DND-41 (cell line): ENCODE measurements at regions not wholly inside any gene's neighbourhood (a gene's known extent, or its start where the extent isn't known, plus 50 kb on each side); places are given as distances from the start of the nearest gene placed in this dataset.

Experiments
- ATAC-seq: fragments of 200-7000 bp; cut with Tn5 transposase; 3 replicates; pipeline ENCODE4 v1.9.1; 2021; ENCODE audit warnings: low read depth; ENCODE audit not compliant: insufficient read depth
- DNase-seq: peaks from one replicate; pipeline ENCODE4 v3.0.0-alpha.2; 2020
- H2AFZ ChIP-seq: 2 replicates; pipeline ENCODE4 v1.6.0; 2012; ENCODE audit warnings: low read depth, low read length
- H3K27ac ChIP-seq: 2 replicates; pipeline ENCODE4 v1.5.1; 2012; ENCODE audit warnings: low read length, inconsistent platforms
- H3K27me3 ChIP-seq: fragments of 200-600 bp; sonication (generic); 2 replicates; pipeline ENCODE4 v1.6.0; 2012; ENCODE audit warnings: low read length, mild to moderate bottlenecking, inconsistent platforms; ENCODE audit not compliant: insufficient read depth, poor library complexity
- H3K36me3 ChIP-seq: 2 replicates; pipeline ENCODE4 v1.5.1; 2012; ENCODE audit warnings: low read length, inconsistent platforms; ENCODE audit not compliant: insufficient read depth
- H3K4me1 ChIP-seq: 2 replicates; pipeline ENCODE4 v1.5.1; 2012; ENCODE audit warnings: mild to moderate bottlenecking, low read length; ENCODE audit not compliant: insufficient read depth
- H3K4me2 ChIP-seq: 2 replicates; pipeline ENCODE4 v1.6.0; 2012; ENCODE audit warnings: mild to moderate bottlenecking, moderate library complexity, low read length, inconsistent platforms; ENCODE audit not compliant: insufficient read depth
- H3K4me3 ChIP-seq, 2 experiments: fragments of 200-600 bp in 1 of 2; shearing (Covaris generic) in 1 of 2; 2 replicates each; pipeline ENCODE4 v1.5.1; 2012 to 2016; ENCODE audit warnings: inconsistent platforms in 2 of 2, low read length in 2 of 2, mild to moderate bottlenecking in 2 of 2, low read depth in 1 of 2, moderate library complexity in 1 of 2
- H3K79me2 ChIP-seq: 2 replicates; pipeline ENCODE4 v1.6.0; 2012; ENCODE audit warnings: low read length, inconsistent platforms; ENCODE audit not compliant: insufficient read depth
- H3K9ac ChIP-seq: 2 replicates; pipeline ENCODE4 v1.6.0; 2012; ENCODE audit warnings: low read depth, mild to moderate bottlenecking, inconsistent platforms, low read length, moderate library complexity
- H3K9me3 ChIP-seq: 2 replicates; pipeline ENCODE4 v1.5.1; 2012; ENCODE audit warnings: low read length, moderate library complexity, mild to moderate bottlenecking, inconsistent platforms; ENCODE audit not compliant: insufficient read depth, severe bottlenecking
- H4K20me1 ChIP-seq: 2 replicates; pipeline ENCODE4 v1.6.0; 2012; ENCODE audit warnings: low read length; ENCODE audit not compliant: insufficient read depth
- EZH2 ChIP-seq: IDR thresholded peaks from 3 replicates; pipeline ENCODE4 v1.6.1; 2012; ENCODE audit warnings: borderline replicate concordance, low read depth, mild to moderate bottlenecking, moderate library complexity, low read length, inconsistent platforms; ENCODE audit not compliant: severe bottlenecking
- TF ChIP-seq, protein P1 (sequence below): IDR thresholded peaks from 2 replicates; pipeline ENCODE4 v1.5.1; 2012; ENCODE audit warnings: borderline replicate concordance, low read length, moderate library complexity, mild to moderate bottlenecking; ENCODE audit not compliant: poor library complexity, severe bottlenecking; ENCODE audit errors: extremely low read depth

DNA sequence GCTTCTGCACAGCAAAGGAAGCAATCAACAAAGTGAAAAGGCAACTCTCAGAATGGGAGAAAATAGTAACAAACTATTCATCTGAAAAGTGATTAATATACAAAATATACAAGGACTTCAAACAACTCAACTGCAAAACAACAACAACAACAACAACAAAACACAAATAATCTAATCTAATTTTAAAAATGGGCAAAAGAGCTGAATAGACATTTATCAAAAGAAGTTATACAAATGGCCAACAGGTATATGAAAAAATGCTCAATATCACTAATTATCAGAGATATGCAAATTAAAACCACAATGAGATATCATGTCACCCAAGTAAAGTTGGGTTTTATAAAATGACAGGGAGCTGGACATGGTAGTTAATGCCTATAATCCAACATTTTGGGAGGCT, 602.8 kb upstream of the DIAPH2 start:
- H3K79me2 ChIP-seq, result no peaks in the 10 kb centered on the region
- TF ChIP-seq EZH2, result no peak
- TF ChIP-seq, protein P1, sequence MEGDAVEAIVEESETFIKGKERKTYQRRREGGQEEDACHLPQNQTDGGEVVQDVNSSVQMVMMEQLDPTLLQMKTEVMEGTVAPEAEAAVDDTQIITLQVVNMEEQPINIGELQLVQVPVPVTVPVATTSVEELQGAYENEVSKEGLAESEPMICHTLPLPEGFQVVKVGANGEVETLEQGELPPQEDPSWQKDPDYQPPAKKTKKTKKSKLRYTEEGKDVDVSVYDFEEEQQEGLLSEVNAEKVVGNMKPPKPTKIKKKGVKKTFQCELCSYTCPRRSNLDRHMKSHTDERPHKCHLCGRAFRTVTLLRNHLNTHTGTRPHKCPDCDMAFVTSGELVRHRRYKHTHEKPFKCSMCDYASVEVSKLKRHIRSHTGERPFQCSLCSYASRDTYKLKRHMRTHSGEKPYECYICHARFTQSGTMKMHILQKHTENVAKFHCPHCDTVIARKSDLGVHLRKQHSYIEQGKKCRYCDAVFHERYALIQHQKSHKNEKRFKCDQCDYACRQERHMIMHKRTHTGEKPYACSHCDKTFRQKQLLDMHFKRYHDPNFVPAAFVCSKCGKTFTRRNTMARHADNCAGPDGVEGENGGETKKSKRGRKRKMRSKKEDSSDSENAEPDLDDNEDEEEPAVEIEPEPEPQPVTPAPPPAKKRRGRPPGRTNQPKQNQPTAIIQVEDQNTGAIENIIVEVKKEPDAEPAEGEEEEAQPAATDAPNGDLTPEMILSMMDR, result no peak
- H3K4me2 ChIP-seq, result no peak overlapping the region
- no peaks in the 10 kb centered on the region for H3K9me3 ChIP-seq
- no peaks in the 10 kb centered on the region for H3K36me3 ChIP-seq
- DNase-seq (no peak), ATAC-seq (no peak)
- H3K27ac ChIP-seq, result no peak overlapping the region
- no peaks in the 10 kb centered on the region for H3K27me3 ChIP-seq
- H3K4me1 ChIP-seq, result no peaks in the 10 kb centered on the region
- no peak overlapping the region for H3K9ac ChIP-seq
- no peaks in the 10 kb centered on the region for H4K20me1 ChIP-seq
- no peak overlapping the region for H2AFZ ChIP-seq
- no peak overlapping the region for H3K4me3 ChIP-seq

DNA sequence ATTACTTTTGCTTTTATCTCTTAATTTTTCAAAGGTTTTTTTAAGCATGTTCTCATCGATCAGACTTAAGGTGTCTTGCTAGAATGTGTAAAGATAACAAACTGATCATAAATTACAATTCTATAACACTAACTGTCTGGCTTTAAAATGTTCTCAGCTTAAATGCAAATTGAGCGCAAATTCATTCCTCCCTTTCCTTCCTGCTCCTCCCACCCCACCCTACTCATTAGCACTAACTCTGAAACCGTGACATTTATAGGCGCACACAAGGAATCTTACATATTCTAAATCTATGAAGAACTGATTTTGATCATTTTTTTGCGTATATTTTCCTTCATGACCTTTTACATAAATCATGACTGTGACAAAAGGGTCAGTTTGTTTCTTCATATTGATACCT, 590.0 kb upstream of the DIAPH2 start:
- Histone ChIP-seq H3K9me3 (no peaks in the 10 kb centered on the region), H2AFZ (no peak overlapping the region), H3K36me3 (no peaks in the 10 kb centered on the region), H3K4me1 (no peaks in the 10 kb centered on the region), H3K4me2 (no peak overlapping the region), H3K27me3 (no peaks in the 10 kb centered on the region), H3K79me2 (no peaks in the 10 kb centered on the region), H4K20me1 (no peaks in the 10 kb centered on the region), H3K9ac (no peak overlapping the region), H3K27ac (no peak overlapping the region), H3K4me3 (no peak overlapping the region)
- ATAC-seq, result no peak
- TF ChIP-seq EZH2, result no peak
- TF ChIP-seq, protein P1, result no peak
- DNase-seq, result no peak

DNA sequence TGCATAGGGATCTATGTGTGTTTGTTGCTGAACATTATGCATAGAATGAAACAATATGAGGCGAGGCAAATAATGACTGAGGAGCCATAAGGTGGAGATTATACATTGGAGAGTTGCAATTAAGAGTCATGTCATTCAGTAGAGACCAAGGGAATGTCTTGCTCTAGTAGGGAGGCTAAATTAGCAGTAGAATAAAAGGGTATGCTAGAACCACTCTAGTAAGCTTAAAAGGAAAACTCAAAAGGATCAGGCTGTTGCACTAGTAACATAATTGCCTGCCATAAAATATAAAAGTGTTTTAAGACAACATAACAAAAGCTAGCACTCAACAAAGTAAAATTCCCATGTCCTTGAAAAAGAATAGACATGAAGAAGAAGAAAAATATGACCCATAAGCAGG, 586.2 kb upstream of the DIAPH2 start:
- H4K20me1 ChIP-seq, result no peaks in the 10 kb centered on the region
- no peaks in the 10 kb centered on the region for H3K9me3 ChIP-seq
- H3K36me3 ChIP-seq, result no peaks in the 10 kb centered on the region
- H3K4me3 ChIP-seq, result no peak overlapping the region
- no peaks in the 10 kb centered on the region for H3K79me2 ChIP-seq
- no peak overlapping the region for H2AFZ ChIP-seq
- H3K9ac ChIP-seq, result no peak overlapping the region
- TF ChIP-seq, protein P1, result no peak
- TF ChIP-seq EZH2, result no peak
- no peak overlapping the region for H3K4me2 ChIP-seq
- no peaks in the 10 kb centered on the region for H3K4me1 ChIP-seq
- no peak for DNase-seq
- ATAC-seq, result no peak
- no peaks in the 10 kb centered on the region for H3K27me3 ChIP-seq
- H3K27ac ChIP-seq, result no peak overlapping the region

DNA sequence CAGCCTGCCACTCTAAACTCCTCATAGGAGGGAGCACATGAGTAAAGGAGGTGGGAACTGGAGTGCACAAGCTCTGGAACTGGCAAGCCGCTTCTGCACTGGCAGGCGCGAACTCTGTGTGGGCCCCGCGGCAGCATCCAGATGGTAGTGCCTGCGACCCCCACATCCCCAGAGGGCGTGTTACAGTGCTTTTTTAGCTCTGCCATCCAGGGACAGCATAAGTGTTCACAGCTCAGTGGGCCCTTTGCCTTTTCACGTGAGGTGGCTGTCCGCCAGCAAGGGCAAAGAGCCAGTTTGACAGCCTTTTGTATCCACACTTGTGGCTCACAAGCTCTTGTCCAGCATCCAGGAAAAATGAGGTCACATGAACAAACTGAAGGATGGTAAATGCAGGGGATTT, 581.6 kb upstream of the DIAPH2 start:
- DNase-seq (no peak), ATAC-seq (no peak)
- no peak for TF ChIP-seq EZH2
- TF ChIP-seq, protein P1, result no peak
- no peaks in the 10 kb centered on the region for H3K27me3 ChIP-seq
- H4K20me1 ChIP-seq, result no peaks in the 10 kb centered on the region
- H2AFZ ChIP-seq, result no peak overlapping the region
- no peaks in the 10 kb centered on the region for H3K9me3 ChIP-seq
- H3K9ac ChIP-seq, result no peak overlapping the region
- no peaks in the 10 kb centered on the region for H3K4me1 ChIP-seq
- H3K4me2 ChIP-seq, result no peak overlapping the region
- no peaks in the 10 kb centered on the region for H3K79me2 ChIP-seq
- H3K27ac ChIP-seq, result no peak overlapping the region
- no peaks in the 10 kb centered on the region for H3K36me3 ChIP-seq
- no peak overlapping the region for H3K4me3 ChIP-seq
